Endothelial cell of umbilical vein (primary cell): ENCODE measurements at regions not wholly inside any gene's neighbourhood (a gene's known extent, or its start where the extent isn't known, plus 50 kb on each side); places are given as distances from the start of the nearest gene placed in this dataset.

Experiments
- BruUV-seq: library from RNA; stranded (reverse); fragments of 400-500 nt; replicated peaks from 2 replicates; lab custom pipeline; 2021; lab: Mats Ljungman, UMichigan
- CTCF ChIA-PET: fragments of 300-600, 350-600 bp; sonication (Branson Sonifier 250); formaldehyde crosslinking; loops from one replicate; lab custom pipeline; 2021; ENCODE audit warnings: antibody characterized with exemption, inconsistent platforms; lab: Charles Lee
- POLR2A ChIA-PET: fragments of 300-600, 350-600 bp; sonication (Branson Sonifier 250); formaldehyde crosslinking; loops from one replicate; lab custom pipeline; 2021; ENCODE audit warnings: antibody characterized with exemption, inconsistent platforms; lab: Charles Lee
- DNase-seq: peaks from one replicate; pipeline ENCODE4 v3.0.0-alpha.2; 2011; ENCODE audit warnings: low read depth, low spot score
- FAIRE-seq: peaks from 2 replicates; lab custom pipeline; 2011; peaks lifted over from hg19 to GRCh38; lab: Jason Lieb, UNC
- H2AFZ ChIP-seq: 2 replicates; pipeline ENCODE4 v1.6.0; 2012; ENCODE audit warnings: low read depth, low read length, control low read depth, inconsistent platforms
- H3K27ac ChIP-seq: 2 replicates; pipeline ENCODE4 v1.5.1; 2011; ENCODE audit warnings: low read depth, mild to moderate bottlenecking, control low read depth, low read length, moderate library complexity; ENCODE audit not compliant: insufficient read depth
- H3K27me3 ChIP-seq, 2 experiments: 2 replicates each; pipeline versions ENCODE4 v1.6.0 to v1.6.1; 2011; ENCODE audit warnings: low read length in 2 of 2, mixed read lengths in 1 of 2; ENCODE audit not compliant: control insufficient read depth in 2 of 2, insufficient read depth in 2 of 2
- H3K36me3 ChIP-seq, 2 experiments: 2 replicates in 1 of 2; 3 replicates in 1 of 2; pipeline ENCODE4 v1.5.1; 2011; ENCODE audit warnings: low read length in 2 of 2, mild to moderate bottlenecking in 1 of 2, moderate library complexity in 1 of 2; ENCODE audit not compliant: control insufficient read depth in 2 of 2, insufficient read depth in 2 of 2; ENCODE audit errors: extremely low read depth in 1 of 2
- H3K4me1 ChIP-seq: 3 replicates; pipeline ENCODE4 v1.5.1; 2011; ENCODE audit warnings: mild to moderate bottlenecking, low read length; ENCODE audit not compliant: control insufficient read depth, insufficient read depth; ENCODE audit errors: extremely low read depth
- H3K4me2 ChIP-seq: 2 replicates; pipeline ENCODE4 v1.6.1; 2011; ENCODE audit warnings: low read length, control low read depth, mixed read lengths; ENCODE audit not compliant: insufficient read depth
- H3K4me3 ChIP-seq, 3 experiments: fragments of 200-600 bp in 1 of 3; sonication (generic), shearing (Covaris generic) in 1 of 3; replicated peaks in 1 of 3; 2 replicates each; pipeline ENCODE4 v1.5.1; 2011 to 2016; ENCODE audit warnings: control low read depth in 3 of 3, low read length in 3 of 3, mild to moderate bottlenecking in 2 of 3, inconsistent platforms in 1 of 3, low read depth in 1 of 3, moderate library complexity in 1 of 3; ENCODE audit not compliant: insufficient read depth in 1 of 3
- H3K79me2 ChIP-seq: 2 replicates; pipeline ENCODE4 v1.6.0; 2012; ENCODE audit warnings: low read length, inconsistent platforms; ENCODE audit not compliant: control insufficient read depth, insufficient read depth
- H3K9ac ChIP-seq: replicated peaks from 2 replicates; pipeline ENCODE3; 2011; ENCODE audit warnings: low read length, control low read depth; ENCODE audit not compliant: insufficient read depth; ENCODE audit errors: extremely low read depth
- H3K9me1 ChIP-seq: replicated peaks from 3 replicates; pipeline ENCODE4 v1.6.0; 2011; ENCODE audit warnings: mild to moderate bottlenecking, low read length; ENCODE audit not compliant: control insufficient read depth, insufficient read depth; ENCODE audit errors: extremely low read depth
- H3K9me3 ChIP-seq: replicated peaks from 2 replicates; pipeline ENCODE4 v1.5.1; 2012; ENCODE audit warnings: low read length, inconsistent platforms; ENCODE audit not compliant: control insufficient read depth, insufficient read depth
- H4K20me1 ChIP-seq: replicated peaks from 2 replicates; pipeline ENCODE3; 2011; ENCODE audit warnings: mild to moderate bottlenecking, low read length; ENCODE audit not compliant: control insufficient read depth, insufficient read depth; ENCODE audit errors: extremely low read depth
- CTCF ChIP-seq, 2 donors: IDR thresholded peaks; 1 replicate in 1 of 2; 2 replicates in 1 of 2; pipeline ENCODE4 v1.5.1; 2011; ENCODE audit warnings: low read length in 2 of 2, mild to moderate bottlenecking in 2 of 2, moderate library complexity in 2 of 2, control low read depth in 1 of 2, inconsistent platforms in 1 of 2, low read depth in 1 of 2; ENCODE audit not compliant: insufficient read depth in 1 of 2; ENCODE audit errors: extremely low read depth in 1 of 2
- EZH2 ChIP-seq: IDR thresholded peaks from 2 replicates; pipeline ENCODE4 v1.6.1; 2012; ENCODE audit warnings: borderline replicate concordance, low read depth, mild to moderate bottlenecking, moderate library complexity, low read length, inconsistent platforms; ENCODE audit not compliant: severe bottlenecking
- FOS ChIP-seq: IDR thresholded peaks from 2 replicates; pipeline ENCODE4 v1.6.1; 2011; ENCODE audit warnings: mild to moderate bottlenecking, low read length, moderate library complexity, borderline replicate concordance; ENCODE audit not compliant: insufficient read depth
- GATA2 ChIP-seq: IDR thresholded peaks from 2 replicates; pipeline ENCODE4 v1.7.0; 2011; ENCODE audit warnings: low read depth, mild to moderate bottlenecking, moderate library complexity, mixed read lengths, low read length; ENCODE audit not compliant: insufficient read length, insufficient read depth
- JUN ChIP-seq: IDR thresholded peaks from 2 replicates; pipeline ENCODE4 v1.6.1; 2011; ENCODE audit warnings: borderline replicate concordance, low read depth; ENCODE audit not compliant: insufficient read length, insufficient read depth
- MAX ChIP-seq: IDR thresholded peaks from 2 replicates; pipeline ENCODE4 v1.6.1; 2011; ENCODE audit not compliant: insufficient read depth, insufficient read length
- MYC ChIP-seq: IDR thresholded peaks from one replicate; pipeline ENCODE4 v1.6.1; 2011; ENCODE audit warnings: mild to moderate bottlenecking, low read depth, low read length
- POLR2A ChIP-seq: IDR thresholded peaks from 2 replicates; pipeline ENCODE4 v1.6.1; 2012; ENCODE audit warnings: low read depth, mild to moderate bottlenecking, control low read depth, low read length
- POLR2AphosphoS5 ChIP-seq: IDR thresholded peaks from 2 replicates; pipeline ENCODE4 v1.6.1; 2012; ENCODE audit warnings: low read depth, mild to moderate bottlenecking, control low read depth, low read length, moderate library complexity; ENCODE audit not compliant: insufficient read depth
- dilution Hi-C: fragments of 300-500 bp; cut with MboI; formaldehyde crosslinking; loops from one replicate; pipeline ENCODE4 v1.15.0; 2019; ENCODE audit warnings: low sequenced_read_pairs; ENCODE audit not compliant: extremely low pct_ligation_motif_present
- intact Hi-C: fragments of 100-400 bp; cut with micrococcal nuclease; formaldehyde crosslinking; loops from one replicate; pipeline ENCODE4 v1.10.0; 2022

- H3K36me3 ChIP-seq: no peaks in the 10 kb centered on the region
- H3K4me3 ChIP-seq: no peak overlapping the region
- CTCF ChIA-PET: no interaction called here
- TF ChIP-seq GATA2: no peak
- no peak for TF ChIP-seq POLR2A
- TF ChIP-seq FOS: no peak
- no peak for TF ChIP-seq EZH2
- no peak for TF ChIP-seq POLR2AphosphoS5
- TF ChIP-seq MAX: no peak
- no peak for TF ChIP-seq JUN
- no peak for TF ChIP-seq MYC
- no peak for TF ChIP-seq CTCF (IDR thresholded peaks at IDR 0.05; ENCODE audit: extremely low read depth in 1 of 2, insufficient read depth in 1 of 2, low read depth in 1 of 2, low read length in 2 of 2)
- H3K27me3 ChIP-seq: no peaks in the 10 kb centered on the region
- intact Hi-C loops (no loop called here), dilution Hi-C loops (no loop called here)
- H3K4me2 ChIP-seq: no peak overlapping the region
- no peaks in the 10 kb centered on the region for H3K9me1 ChIP-seq
- peaks cover 2% of the 10 kb centered on the region for H3K9me3 ChIP-seq
- no peak overlapping the region for H3K9ac ChIP-seq
- no peaks in the 10 kb centered on the region for H3K79me2 ChIP-seq
- no peaks in the 10 kb centered on the region for H3K4me1 ChIP-seq
- POLR2A ChIA-PET: no interaction called here
- no peak overlapping the region for H3K27ac ChIP-seq
- no peak overlapping the region for H2AFZ ChIP-seq
- no peak for DNase-seq
- FAIRE-seq: no peak
- no TSS peak for BruUV-seq
- no peaks in the 10 kb centered on the region for H4K20me1 ChIP-seq
Measured at GRCh38 chrX:117092641-117093040, 629.9 kb upstream of the CT83 start.
